DOHH2 (cell line): ENCODE measurements at regions not wholly inside any gene's neighbourhood (a gene's known extent, or its start where the extent isn't known, plus 50 kb on each side); places are given as distances from the start of the nearest gene placed in this dataset.
"Not testable (repeated sequence)": the region's sequence is repeated elsewhere in the genome, so short reads cannot be mapped to it uniquely, and the experiment has no call there.

Experiments
- H3F3A ChIP-seq: fragments of 200-600 bp; sonication (generic), shearing (Covaris generic); 2 replicates; pipeline ENCODE4 v1.6.0; 2016; ENCODE audit warnings: antibody characterized with exemption, mild to moderate bottlenecking; ENCODE audit not compliant: control insufficient read depth, insufficient read depth
- H3K27ac ChIP-seq: fragments of 200-600 bp; sonication (generic); 2 replicates; pipeline ENCODE4 v1.5.1; 2014; ENCODE audit warnings: low read depth, mild to moderate bottlenecking, low read length, moderate library complexity
- H3K27me3 ChIP-seq: fragments of 200-600 bp; sonication (generic); 2 replicates; pipeline ENCODE4 v1.6.1; 2014; ENCODE audit warnings: mild to moderate bottlenecking, low read length, mixed read lengths; ENCODE audit not compliant: control insufficient read depth
- H3K36me3 ChIP-seq: fragments of 200-600 bp; sonication (generic); 2 replicates; pipeline ENCODE4 v1.6.1; 2014; ENCODE audit warnings: mild to moderate bottlenecking, low read length, moderate library complexity, mixed read lengths; ENCODE audit not compliant: control insufficient read depth
- H3K4me1 ChIP-seq: fragments of 200-600 bp; sonication (generic); 2 replicates; pipeline ENCODE4 v1.6.1; 2014; ENCODE audit warnings: mild to moderate bottlenecking, low read length, mixed read lengths; ENCODE audit not compliant: control insufficient read depth
- H3K4me2 ChIP-seq: fragments of 200-600 bp; sonication (generic); 2 replicates; pipeline ENCODE4 v1.6.0; 2014; ENCODE audit warnings: mild to moderate bottlenecking, low read length, moderate library complexity
- H3K4me3 ChIP-seq: fragments of 200-600 bp; sonication (generic); 2 replicates; pipeline ENCODE4 v1.5.1; 2014; ENCODE audit warnings: mild to moderate bottlenecking, low read length, mixed read lengths
- H3K79me2 ChIP-seq: fragments of 200-600 bp; sonication (generic); 2 replicates; pipeline ENCODE4 v1.6.1; 2014; ENCODE audit warnings: mild to moderate bottlenecking, low read length, mixed read lengths; ENCODE audit not compliant: control insufficient read depth
- H3K9me2 ChIP-seq: fragments of 200-600 bp; sonication (generic); replicated peaks from 2 replicates; pipeline ENCODE4 v1.6.1; 2014; ENCODE audit warnings: mild to moderate bottlenecking, low read length, mixed read lengths; ENCODE audit not compliant: control insufficient read depth
- H3K9me3 ChIP-seq: fragments of 200-600 bp; sonication (generic); 2 replicates; pipeline ENCODE4 v1.6.1; 2014; ENCODE audit warnings: antibody characterized with exemption, low read length, mixed read lengths; ENCODE audit not compliant: control insufficient read depth, insufficient read depth
- H4K20me1 ChIP-seq: fragments of 200-600 bp; sonication (generic); 2 replicates; pipeline ENCODE4 v1.6.0; 2014; ENCODE audit warnings: low read depth, mild to moderate bottlenecking, antibody characterized with exemption, low read length, moderate library complexity; ENCODE audit not compliant: control insufficient read depth, insufficient read depth
- EZH2phosphoT487 ChIP-seq: fragments of 200-600 bp; sonication (generic); IDR thresholded peaks from 2 replicates; pipeline ENCODE4 v1.6.1; 2017; ENCODE audit warnings: borderline replicate concordance, mild to moderate bottlenecking, antibody characterized with exemption, low read length, moderate library complexity, mixed read lengths
- TF ChIP-seq, protein P1 (sequence below): fragments of 200-600 bp; sonication (generic); IDR thresholded peaks from one replicate; pipeline ENCODE4 v1.5.1; 2014; ENCODE audit warnings: antibody characterized with exemption, mild to moderate bottlenecking, low read depth, low read length; ENCODE audit not compliant: poor library complexity, severe bottlenecking

DNA sequence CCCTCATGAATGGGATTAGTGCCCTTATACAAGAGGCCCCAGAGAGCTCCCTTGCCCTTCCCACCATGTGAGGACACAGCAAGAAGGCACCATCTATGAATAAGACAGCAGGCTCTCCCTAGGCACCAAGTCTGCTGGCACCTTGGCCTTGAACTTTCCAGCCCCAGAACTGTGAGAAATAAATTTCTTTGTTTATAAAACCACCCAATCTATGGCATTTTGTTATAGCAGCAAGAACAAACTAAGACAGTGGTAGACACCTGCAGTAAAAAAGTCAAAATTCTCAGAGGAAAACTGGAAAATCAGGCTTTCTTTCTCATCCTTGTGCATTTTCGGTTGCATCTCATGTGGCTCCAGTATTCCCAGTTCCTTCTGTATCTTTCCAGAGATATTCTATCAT is 90.3 kb downstream of the LSM3 start:
- H3K4me3 ChIP-seq, result no peak overlapping the region
- H3K27ac ChIP-seq, result no peak overlapping the region
- no peaks in the 10 kb centered on the region for H3F3A ChIP-seq
- H4K20me1 ChIP-seq, result no peaks in the 10 kb centered on the region
- H3K4me2 ChIP-seq, result no peak overlapping the region
- H3K4me1 ChIP-seq, result peaks cover 1% of the 10 kb centered on the region
- no peaks in the 10 kb centered on the region for H3K36me3 ChIP-seq
- H3K79me2 ChIP-seq, result no peaks in the 10 kb centered on the region
- TF ChIP-seq EZH2phosphoT487, result no peak
- H3K9me3 ChIP-seq, result no peaks in the 10 kb centered on the region
- no peaks in the 10 kb centered on the region for H3K9me2 ChIP-seq
- H3K27me3 ChIP-seq, result peaks cover 17% of the 10 kb centered on the region

DNA sequence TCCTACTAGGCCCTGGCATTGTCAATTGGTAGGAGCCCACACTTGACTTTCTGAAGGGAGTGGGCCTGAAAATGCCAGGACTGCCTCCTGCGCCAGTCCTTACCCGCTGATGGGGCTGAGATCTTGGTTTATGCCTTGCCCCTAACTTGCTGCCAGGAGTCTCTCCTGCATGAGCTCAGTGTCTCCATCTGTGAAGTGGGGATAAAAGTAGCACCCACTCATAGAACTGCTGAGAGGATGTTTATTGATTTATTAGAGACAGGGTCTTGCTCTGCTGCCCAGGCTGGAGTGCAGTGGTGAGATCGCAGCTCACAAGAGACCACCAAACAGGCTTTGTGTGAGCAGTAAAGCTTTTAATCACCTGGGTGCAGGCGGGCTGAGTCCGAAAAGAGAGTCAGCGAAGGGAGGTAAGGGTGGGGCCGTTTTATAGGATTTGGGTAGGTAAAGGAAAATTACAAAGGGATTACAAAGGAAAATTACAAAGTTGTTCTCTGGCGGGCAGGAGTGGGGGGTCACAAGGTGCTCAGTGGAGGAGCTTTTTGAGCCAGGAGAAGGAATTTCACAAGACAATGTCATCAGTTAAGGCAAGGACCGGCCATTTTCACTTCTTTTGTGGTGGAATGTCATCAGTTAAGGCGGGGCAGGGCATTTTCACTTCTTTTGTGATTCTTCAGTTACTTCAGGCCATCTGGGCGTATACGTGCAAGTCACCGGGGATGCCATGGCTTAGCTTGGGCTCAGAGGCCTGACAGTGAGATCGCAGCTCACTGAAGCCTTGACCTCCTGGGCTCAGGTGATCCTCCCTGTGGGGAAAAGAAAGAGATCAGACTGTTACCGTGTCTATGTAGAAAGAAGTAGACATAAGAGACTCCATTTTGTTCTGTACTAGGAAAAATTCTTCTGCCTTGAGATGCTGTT is 93.7 kb downstream of the LSM3 start:
- Histone ChIP-seq H3K27me3 (peaks cover 14% of the 10 kb centered on the region), H3K4me1 (peaks cover 10% of the 10 kb centered on the region)
- not testable (repeated sequence) for H3K4me2 ChIP-seq, H3K4me3 ChIP-seq, H3K79me2 ChIP-seq, H4K20me1 ChIP-seq, H3K36me3 ChIP-seq, H3F3A ChIP-seq, H3K9me2 ChIP-seq, H3K27ac ChIP-seq, H3K9me3 ChIP-seq

DNA sequence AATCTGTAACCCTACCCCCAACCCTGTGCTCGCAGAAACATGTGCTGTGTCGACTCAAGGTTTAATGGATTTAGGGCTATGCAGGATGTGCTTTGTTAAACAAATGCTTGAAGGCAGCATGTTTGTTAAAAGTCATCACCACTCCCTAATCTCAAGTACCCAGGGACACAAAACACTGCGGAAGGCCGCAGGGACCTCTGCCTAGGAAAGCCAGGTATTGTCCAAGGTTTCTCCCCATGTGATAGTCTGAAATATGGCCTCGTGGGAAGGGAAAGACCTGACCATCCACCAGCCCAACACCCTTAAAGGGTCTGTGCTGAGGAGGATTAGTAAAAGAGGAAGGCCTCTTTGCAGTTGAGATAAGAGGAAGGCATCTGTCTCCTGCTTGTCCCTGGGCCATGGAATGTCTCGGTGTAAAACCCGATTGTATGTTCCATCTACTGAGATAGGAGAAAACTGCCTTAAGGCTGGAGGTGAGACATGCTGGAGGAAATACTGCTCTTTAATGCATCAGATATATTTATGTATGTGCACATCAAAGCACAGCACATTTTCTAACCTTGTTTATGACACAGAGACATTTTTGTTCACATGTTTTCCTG is 94.4 kb downstream of the LSM3 start:
- H3K4me2 ChIP-seq, H3K79me2 ChIP-seq, H3K4me3 ChIP-seq, H3K36me3 ChIP-seq, H3K9me3 ChIP-seq, H3F3A ChIP-seq, H3K9me2 ChIP-seq, H4K20me1 ChIP-seq, H3K27ac ChIP-seq: not testable (repeated sequence)
- peaks cover 10% of the 10 kb centered on the region for H3K4me1 ChIP-seq
- peaks cover 14% of the 10 kb centered on the region for H3K27me3 ChIP-seq

DNA sequence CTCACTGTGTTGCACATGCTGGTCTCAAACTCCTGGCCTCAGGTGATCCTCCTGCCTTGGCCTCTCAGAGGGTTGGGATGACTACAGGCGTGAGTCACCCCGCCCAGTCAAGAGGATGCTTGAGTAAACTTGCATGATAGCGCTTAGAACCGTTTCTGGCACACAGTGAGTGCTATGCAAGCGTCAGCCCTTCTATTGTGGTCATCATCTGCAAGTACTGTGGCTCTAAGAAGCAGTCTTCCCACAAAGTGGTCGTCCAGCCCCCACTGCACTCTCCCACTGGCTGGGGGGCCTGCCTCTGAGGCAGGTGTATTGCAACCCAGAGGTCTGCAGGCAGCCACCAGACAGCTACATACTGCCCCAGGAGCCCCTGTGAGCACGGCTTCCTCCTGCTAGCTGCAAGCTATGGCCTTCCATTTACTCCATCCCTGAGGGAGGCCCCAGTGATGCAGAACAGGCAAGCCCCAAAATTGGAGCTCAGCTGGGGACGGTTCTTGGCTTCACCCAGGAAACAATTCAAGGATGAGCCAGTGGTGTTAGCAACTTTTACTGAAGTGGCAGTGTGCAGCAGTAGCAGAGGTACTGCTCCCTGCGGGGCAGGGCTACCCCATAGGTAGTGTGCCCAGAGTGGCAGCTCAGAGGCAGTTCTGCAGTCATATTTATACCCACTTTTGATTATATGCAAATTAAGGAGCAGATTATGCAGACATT is 95.4 kb downstream of the LSM3 start:
- Histone ChIP-seq H3K9me3 (no peaks in the 10 kb centered on the region), H3F3A (no peaks in the 10 kb centered on the region), H3K27ac (no peak overlapping the region), H3K4me1 (peaks cover 10% of the 10 kb centered on the region), H3K27me3 (peaks cover 9% of the 10 kb centered on the region), H3K4me3 (no peak overlapping the region), H4K20me1 (no peaks in the 10 kb centered on the region), H3K4me2 (no peak overlapping the region), H3K9me2 (no peaks in the 10 kb centered on the region), H3K79me2 (no peaks in the 10 kb centered on the region), H3K36me3 (no peaks in the 10 kb centered on the region)
- TF ChIP-seq EZH2phosphoT487, result no peak
- TF ChIP-seq, protein P1, sequence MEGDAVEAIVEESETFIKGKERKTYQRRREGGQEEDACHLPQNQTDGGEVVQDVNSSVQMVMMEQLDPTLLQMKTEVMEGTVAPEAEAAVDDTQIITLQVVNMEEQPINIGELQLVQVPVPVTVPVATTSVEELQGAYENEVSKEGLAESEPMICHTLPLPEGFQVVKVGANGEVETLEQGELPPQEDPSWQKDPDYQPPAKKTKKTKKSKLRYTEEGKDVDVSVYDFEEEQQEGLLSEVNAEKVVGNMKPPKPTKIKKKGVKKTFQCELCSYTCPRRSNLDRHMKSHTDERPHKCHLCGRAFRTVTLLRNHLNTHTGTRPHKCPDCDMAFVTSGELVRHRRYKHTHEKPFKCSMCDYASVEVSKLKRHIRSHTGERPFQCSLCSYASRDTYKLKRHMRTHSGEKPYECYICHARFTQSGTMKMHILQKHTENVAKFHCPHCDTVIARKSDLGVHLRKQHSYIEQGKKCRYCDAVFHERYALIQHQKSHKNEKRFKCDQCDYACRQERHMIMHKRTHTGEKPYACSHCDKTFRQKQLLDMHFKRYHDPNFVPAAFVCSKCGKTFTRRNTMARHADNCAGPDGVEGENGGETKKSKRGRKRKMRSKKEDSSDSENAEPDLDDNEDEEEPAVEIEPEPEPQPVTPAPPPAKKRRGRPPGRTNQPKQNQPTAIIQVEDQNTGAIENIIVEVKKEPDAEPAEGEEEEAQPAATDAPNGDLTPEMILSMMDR, result no peak
